ENCODE measurements at regions not wholly inside any gene's neighbourhood (a gene's known extent, or its start where the extent isn't known, plus 50 kb on each side); places are given as distances from the start of the nearest gene placed in this dataset.

- no peak overlapping the region for H3K4me3 ChIP-seq (replicated peaks; ENCODE audit: insufficient read depth, low read length)
- TF ChIP-seq CTCF (IDR thresholded peaks at IDR 0.05; ENCODE audit: insufficient read depth, low read length): no peak
- TF ChIP-seq GABPA (IDR thresholded peaks at IDR 0.05; ENCODE audit: low read depth): no peak
- no peak for TF ChIP-seq SPI1 (IDR thresholded peaks at IDR 0.05; ENCODE audit: borderline replicate concordance, low read depth)
- no peak for TF ChIP-seq POLR2AphosphoS5 (IDR thresholded peaks at IDR 0.05; ENCODE audit: low read depth)
- TF ChIP-seq, protein P1, sequence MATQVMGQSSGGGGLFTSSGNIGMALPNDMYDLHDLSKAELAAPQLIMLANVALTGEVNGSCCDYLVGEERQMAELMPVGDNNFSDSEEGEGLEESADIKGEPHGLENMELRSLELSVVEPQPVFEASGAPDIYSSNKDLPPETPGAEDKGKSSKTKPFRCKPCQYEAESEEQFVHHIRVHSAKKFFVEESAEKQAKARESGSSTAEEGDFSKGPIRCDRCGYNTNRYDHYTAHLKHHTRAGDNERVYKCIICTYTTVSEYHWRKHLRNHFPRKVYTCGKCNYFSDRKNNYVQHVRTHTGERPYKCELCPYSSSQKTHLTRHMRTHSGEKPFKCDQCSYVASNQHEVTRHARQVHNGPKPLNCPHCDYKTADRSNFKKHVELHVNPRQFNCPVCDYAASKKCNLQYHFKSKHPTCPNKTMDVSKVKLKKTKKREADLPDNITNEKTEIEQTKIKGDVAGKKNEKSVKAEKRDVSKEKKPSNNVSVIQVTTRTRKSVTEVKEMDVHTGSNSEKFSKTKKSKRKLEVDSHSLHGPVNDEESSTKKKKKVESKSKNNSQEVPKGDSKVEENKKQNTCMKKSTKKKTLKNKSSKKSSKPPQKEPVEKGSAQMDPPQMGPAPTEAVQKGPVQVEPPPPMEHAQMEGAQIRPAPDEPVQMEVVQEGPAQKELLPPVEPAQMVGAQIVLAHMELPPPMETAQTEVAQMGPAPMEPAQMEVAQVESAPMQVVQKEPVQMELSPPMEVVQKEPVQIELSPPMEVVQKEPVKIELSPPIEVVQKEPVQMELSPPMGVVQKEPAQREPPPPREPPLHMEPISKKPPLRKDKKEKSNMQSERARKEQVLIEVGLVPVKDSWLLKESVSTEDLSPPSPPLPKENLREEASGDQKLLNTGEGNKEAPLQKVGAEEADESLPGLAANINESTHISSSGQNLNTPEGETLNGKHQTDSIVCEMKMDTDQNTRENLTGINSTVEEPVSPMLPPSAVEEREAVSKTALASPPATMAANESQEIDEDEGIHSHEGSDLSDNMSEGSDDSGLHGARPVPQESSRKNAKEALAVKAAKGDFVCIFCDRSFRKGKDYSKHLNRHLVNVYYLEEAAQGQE (IDR thresholded peaks at IDR 0.05; ENCODE audit: insufficient replicate concordance, low read depth): no peak
- H3K27me3 ChIP-seq (ENCODE audit: insufficient read depth, poor library complexity, severe bottlenecking): peaks cover 3% of the 10 kb centered on the region
- DNase-seq (ENCODE audit: low read depth in 1 of 2, low spot score in 1 of 2): no peak
- H3K27ac ChIP-seq (replicated peaks): no peak overlapping the region
These were observed 172.8 kb upstream of the IRF2BP2 start for GRCh38 chr1:234782791-234783190.

DNA sequence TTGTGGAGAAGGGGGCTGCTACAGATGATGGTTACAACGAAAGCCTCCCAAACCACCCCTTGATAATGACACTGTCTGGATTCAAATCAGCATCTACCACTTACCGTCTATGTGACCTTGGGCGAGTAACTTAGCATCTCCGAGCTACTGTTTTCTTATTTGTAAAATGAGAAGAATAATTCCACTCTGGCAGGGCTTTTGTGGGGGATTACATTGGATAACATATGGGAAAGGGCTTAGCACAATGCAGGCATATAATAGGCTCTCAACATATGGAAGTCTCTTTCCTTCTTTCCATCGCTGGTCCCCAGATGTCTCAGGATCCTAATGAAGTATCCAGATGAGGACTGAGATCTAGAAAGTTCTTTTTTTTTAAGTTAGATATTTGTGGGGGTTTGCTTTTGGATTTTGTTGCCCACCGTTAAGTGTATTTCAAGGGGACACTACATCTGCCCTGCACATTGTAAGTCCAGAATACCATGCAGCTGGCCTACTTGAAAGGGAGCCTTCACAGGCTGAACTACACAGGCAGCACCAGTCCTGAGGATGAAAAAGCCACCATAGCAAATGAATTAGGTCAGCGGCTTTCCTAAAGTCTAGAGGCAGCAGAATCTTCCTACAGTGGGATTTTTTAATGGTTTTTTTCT lies 172.2 kb upstream of the IRF2BP2 start:
- no peak for DNase-seq (ENCODE audit: low read depth in 1 of 2, low spot score in 1 of 2)
- Histone ChIP-seq H3K27me3 (ENCODE audit: insufficient read depth, poor library complexity, severe bottlenecking) (peaks cover 3% of the 10 kb centered on the region), H3K27ac (replicated peaks) (no peak overlapping the region), H3K4me3 (replicated peaks; ENCODE audit: insufficient read depth, low read length) (no peak overlapping the region)
- TF ChIP-seq, protein P1 (IDR thresholded peaks at IDR 0.05; ENCODE audit: insufficient replicate concordance, low read depth): no peak
- no peak for TF ChIP-seq CTCF (IDR thresholded peaks at IDR 0.05; ENCODE audit: insufficient read depth, low read length)
- TF ChIP-seq SPI1 (IDR thresholded peaks at IDR 0.05; ENCODE audit: borderline replicate concordance, low read depth): no peak

DNA sequence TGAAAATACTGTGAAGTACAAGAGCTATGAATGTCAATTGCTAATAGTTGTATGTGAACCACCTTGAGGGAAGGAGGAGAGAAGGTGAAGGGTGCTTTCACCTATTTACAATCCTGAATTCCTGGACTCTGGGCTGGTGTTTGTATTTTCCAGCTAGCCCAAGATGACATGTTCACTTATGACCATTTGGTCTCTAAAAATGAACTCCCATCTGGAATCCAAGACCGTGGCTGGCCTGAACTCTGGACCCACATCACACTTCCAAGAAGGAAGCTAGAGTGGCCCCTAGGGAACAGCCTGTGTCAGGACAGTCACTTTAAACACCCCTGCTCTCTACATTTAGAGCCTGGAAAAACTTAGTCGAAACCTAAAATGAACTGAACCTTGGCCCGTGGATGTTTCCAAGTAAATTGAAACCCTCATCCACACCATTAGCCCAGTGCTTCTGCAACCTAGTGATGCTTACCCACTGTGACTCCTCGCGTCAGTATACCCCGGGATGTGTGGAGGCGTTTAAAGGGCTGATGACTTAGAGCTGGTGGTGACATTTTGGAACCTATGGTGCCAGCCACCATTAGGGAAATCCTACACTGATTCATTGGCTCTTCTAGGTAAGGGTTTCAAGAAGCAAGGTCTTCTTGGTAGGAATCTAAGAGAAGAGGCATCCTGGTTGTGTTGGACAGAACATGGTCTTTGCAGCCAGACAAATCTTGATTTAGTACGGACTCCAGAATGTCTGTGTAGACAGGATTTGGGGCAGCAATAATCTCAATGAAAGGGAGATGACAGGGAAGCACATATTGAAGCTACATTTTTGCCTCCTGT lies 171.5 kb upstream of the IRF2BP2 start:
- Histone ChIP-seq H3K27ac (replicated peaks) (no peak overlapping the region), H3K27me3 (ENCODE audit: insufficient read depth, poor library complexity, severe bottlenecking) (peaks cover 3% of the 10 kb centered on the region), H3K4me3 (replicated peaks; ENCODE audit: insufficient read depth, low read length) (no peak overlapping the region)
- TF ChIP-seq SPI1 (IDR thresholded peaks at IDR 0.05; ENCODE audit: borderline replicate concordance, low read depth): no peak
- TF ChIP-seq, protein P1 (IDR thresholded peaks at IDR 0.05; ENCODE audit: insufficient replicate concordance, low read depth): no peak
- TF ChIP-seq POLR2AphosphoS5 (IDR thresholded peaks at IDR 0.05; ENCODE audit: low read depth): no peak
- TF ChIP-seq GABPA (IDR thresholded peaks at IDR 0.05; ENCODE audit: low read depth): no peak
- TF ChIP-seq CTCF (IDR thresholded peaks at IDR 0.05; ENCODE audit: insufficient read depth, low read length): no peak
- DNase-seq (ENCODE audit: low read depth in 1 of 2, low spot score in 1 of 2): no peak

All from HL-60 (cell line).